HG02798 (cell line): ENCODE measurements at regions not wholly inside any gene's neighbourhood (a gene's known extent, or its start where the extent isn't known, plus 50 kb on each side); places are given as distances from the start of the nearest gene placed in this dataset.

ENCODE experiments used
- ATAC-seq: cut with Tn5 transposase; IDR thresholded peaks from one replicate; pipeline ENCODE4 v1.9.1; 2021; ENCODE audit warnings: mild to moderate bottlenecking; ENCODE audit not compliant: unreplicated experiment, poor library complexity

GRCh38 chr14:53338192-53338591 lies 185.1 kb upstream of the DDHD1 start:
- ATAC-seq, result no peak

GRCh38 chr14:53336729-53337128 lies 183.6 kb upstream of the DDHD1 start:
- no peak for ATAC-seq

- ATAC-seq, result no peak
Measured at GRCh38 chr14:53333809-53334208, 180.7 kb upstream of the DDHD1 start.

GRCh38 chr14:53331921-53332320 lies 178.8 kb upstream of the DDHD1 start:
- no peak for ATAC-seq

- ATAC-seq, result no peak
Measured at GRCh38 chr14:53331247-53331646, 178.1 kb upstream of the DDHD1 start.

GRCh38 chr14:53330441-53330840 lies 177.3 kb upstream of the DDHD1 start:
- no peak for ATAC-seq

GRCh38 chr14:53328841-53329240 lies 175.7 kb upstream of the DDHD1 start:
- ATAC-seq, result no peak

GRCh38 chr14:53327716-53328115 lies 174.6 kb upstream of the DDHD1 start:
- no peak for ATAC-seq

GRCh38 chr14:53325176-53325806 lies 172.2 kb upstream of the DDHD1 start:
- no peak for ATAC-seq

GRCh38 chr14:53316504-53316903 lies 163.4 kb upstream of the DDHD1 start:
- no peak for ATAC-seq

- peak; percentile 70 for ATAC-seq
Measured at GRCh38 chr14:53310412-53310811, 157.3 kb upstream of the DDHD1 start.

GRCh38 chr14:53306911-53307310 lies 153.8 kb upstream of the DDHD1 start:
- no peak for ATAC-seq

GRCh38 chr14:53306267-53306721 lies 153.2 kb upstream of the DDHD1 start:
- ATAC-seq, result no peak

GRCh38 chr14:53304726-53305381 lies 151.7 kb upstream of the DDHD1 start:
- ATAC-seq, result no peak

GRCh38 chr14:53295985-53296582 lies 143.0 kb upstream of the DDHD1 start:
- ATAC-seq, result no peak

GRCh38 chr14:53295372-53295771 lies 142.2 kb upstream of the DDHD1 start:
- ATAC-seq, result no peak

- no peak for ATAC-seq
Measured at GRCh38 chr14:53286301-53286700, 133.2 kb upstream of the DDHD1 start.

GRCh38 chr14:53285821-53286220 lies 132.7 kb upstream of the DDHD1 start:
- no peak for ATAC-seq

GRCh38 chr14:53285064-53285463 lies 131.9 kb upstream of the DDHD1 start:
- ATAC-seq, result no peak

- no peak for ATAC-seq
Measured at GRCh38 chr14:53278602-53279506, 125.7 kb upstream of the DDHD1 start.

- ATAC-seq, result no peak
Measured at GRCh38 chr14:53273671-53274072, 120.5 kb upstream of the DDHD1 start.
